Spleen (tissue), 7 donors: ENCODE measurements at regions not wholly inside any gene's neighbourhood (a gene's known extent, or its start where the extent isn't known, plus 50 kb on each side); places are given as distances from the start of the nearest gene placed in this dataset.

Experiments used
- POLR2A ChIP-seq, 3 donors: fragments of 450-650 bp; IDR thresholded peaks; one replicate each; pipeline ENCODE4 v1.5.1; 2017; ENCODE audit warnings: antibody characterized with exemption in 3 of 3, mild to moderate bottlenecking in 1 of 3
- POLR2AphosphoS5 ChIP-seq, 3 donors: sonication (generic); formaldehyde crosslinking; IDR thresholded peaks; one replicate each; pipeline ENCODE4 v1.5.1; 2017; ENCODE audit warnings: antibody characterized with exemption in 3 of 3
- TF ChIP-seq, protein P1 (sequence below), 11 experiments: fragments of 200-600 bp in 7 of 11; fragments of 450-650 bp in 4 of 11; sonication (generic) in 4 of 11; IDR thresholded peaks in 8 of 11; conservative IDR thresholded peaks in 3 of 11; 1 replicate in 7 of 11; 2 replicates in 4 of 11; pipeline versions ENCODE4 v1.4.0 to v1.8.0; 2016 to 2021; ENCODE audit warnings: antibody characterized with exemption in 11 of 11, inconsistent platforms in 4 of 11, mild to moderate bottlenecking in 1 of 11
- donor health status: DM: no; HTN: no; CAD: no; lungs with moderate emphysema.
- donor health status: DM: no; HTN: no; CAD: no.
- donor health status: DM: no; HTN: no; CAD: no.

- TF ChIP-seq, protein P1, sequence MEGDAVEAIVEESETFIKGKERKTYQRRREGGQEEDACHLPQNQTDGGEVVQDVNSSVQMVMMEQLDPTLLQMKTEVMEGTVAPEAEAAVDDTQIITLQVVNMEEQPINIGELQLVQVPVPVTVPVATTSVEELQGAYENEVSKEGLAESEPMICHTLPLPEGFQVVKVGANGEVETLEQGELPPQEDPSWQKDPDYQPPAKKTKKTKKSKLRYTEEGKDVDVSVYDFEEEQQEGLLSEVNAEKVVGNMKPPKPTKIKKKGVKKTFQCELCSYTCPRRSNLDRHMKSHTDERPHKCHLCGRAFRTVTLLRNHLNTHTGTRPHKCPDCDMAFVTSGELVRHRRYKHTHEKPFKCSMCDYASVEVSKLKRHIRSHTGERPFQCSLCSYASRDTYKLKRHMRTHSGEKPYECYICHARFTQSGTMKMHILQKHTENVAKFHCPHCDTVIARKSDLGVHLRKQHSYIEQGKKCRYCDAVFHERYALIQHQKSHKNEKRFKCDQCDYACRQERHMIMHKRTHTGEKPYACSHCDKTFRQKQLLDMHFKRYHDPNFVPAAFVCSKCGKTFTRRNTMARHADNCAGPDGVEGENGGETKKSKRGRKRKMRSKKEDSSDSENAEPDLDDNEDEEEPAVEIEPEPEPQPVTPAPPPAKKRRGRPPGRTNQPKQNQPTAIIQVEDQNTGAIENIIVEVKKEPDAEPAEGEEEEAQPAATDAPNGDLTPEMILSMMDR (IDR thresholded peaks at IDR 0.05 in 8 of 11, conservative IDR thresholded peaks at IDR 0.05 in 3 of 11), result no peak
- no peak for TF ChIP-seq POLR2AphosphoS5 (IDR thresholded peaks at IDR 0.05)
- TF ChIP-seq POLR2A (IDR thresholded peaks at IDR 0.05), result no peak
Observed at GRCh38 chr2:145321344-145321743, 801.4 kb upstream of the ZEB2 start.
